ENCODE measurements at regions not wholly inside any gene's neighbourhood (a gene's known extent, or its start where the extent isn't known, plus 50 kb on each side); places are given as distances from the start of the nearest gene placed in this dataset.

- RAD21 ChIA-PET (ENCODE audit: low non-redundant PET in 1 of 2, low total read pairs in 2 of 2, uncharacterized antibody in 2 of 2, unreplicated experiment in 2 of 2), result no interaction called here
These were observed 1136.8 kb upstream of the NUDT12 start for GRCh38 chr5:104699438-104699837.

More at GRCh38 chr5:104699438-104699837, 1136.8 kb upstream of the NUDT12 start:
- Histone ChIP-seq H3K4me2 (ENCODE audit: low read length) (no peak overlapping the region), H3K9me3 (ENCODE audit: control insufficient read depth in 1 of 2, insufficient read depth in 1 of 2, low read depth in 1 of 2, low read length in 2 of 2) (peaks cover 0 to 5% of the 10 kb centered on the region in 2 experiments; a peak in 2 of 4 replicates), H3K27me3 (ENCODE audit: insufficient read depth, low read length) (no peaks in the 10 kb centered on the region), H4K20me1 (ENCODE audit: insufficient read depth) (no peaks in the 10 kb centered on the region), H3K27ac (ENCODE audit: low read depth, low read length) (no peak overlapping the region), H3K4me3 (replicated peaks in 1 of 2; ENCODE audit: low read depth in 1 of 2, low read length in 2 of 2) (no peak overlapping the region), H3K79me2 (ENCODE audit: insufficient read depth, low read length) (no peaks in the 10 kb centered on the region), H3K9me2 (ENCODE audit: insufficient read depth) (no peaks in the 10 kb centered on the region), H3K4me1 (ENCODE audit: control insufficient read depth in 1 of 2, insufficient read depth in 2 of 2, low read length in 2 of 2) (no peaks in the 10 kb centered on the region), H3K36me3 (ENCODE audit: control insufficient read depth in 1 of 2, insufficient read depth in 2 of 2, low read length in 2 of 2) (no peaks in the 10 kb centered on the region), H2AFZ (ENCODE audit: low read depth, low read length, poor library complexity, severe bottlenecking) (no peak overlapping the region), H3K9ac (ENCODE audit: low read length) (no peak overlapping the region)
- DNase-seq (ENCODE audit: low read depth, low spot score) (no peak), ATAC-seq (no peak)
- CTCF ChIA-PET, result no interaction called here
- TF ChIP-seq ZNF274 (IDR thresholded peaks at IDR 0.05; ENCODE audit: low read depth, low read length) (no peak), RAD21 (IDR thresholded peaks at IDR 0.05; ENCODE audit: low read depth) (no peak), EGR1 (IDR thresholded peaks at IDR 0.05; ENCODE audit: low read depth) (no peak), MAX (IDR thresholded peaks at IDR 0.05) (no peak), POLR2AphosphoS5 (IDR thresholded peaks at IDR 0.05; ENCODE audit: low read depth, low read length) (no peak), YY1 (IDR thresholded peaks at IDR 0.05; ENCODE audit: extremely low read depth, insufficient replicate concordance, low read depth, low read length) (no peak), SRF (IDR thresholded peaks at IDR 0.05; ENCODE audit: low read depth) (no peak), CTCF (IDR thresholded peaks at IDR 0.05 in 2 of 3, conservative IDR thresholded peaks at IDR 0.05 in 1 of 3; ENCODE audit: borderline replicate concordance in 1 of 3, insufficient read depth in 1 of 3, low read depth in 2 of 3, low read length in 2 of 3) (no peak), ELF1 (IDR thresholded peaks at IDR 0.05; ENCODE audit: borderline replicate concordance, low read depth) (no peak), ZFX (IDR thresholded peaks at IDR 0.05) (no peak), SP1 (IDR thresholded peaks at IDR 0.05; ENCODE audit: low read depth) (no peak), REST (IDR thresholded peaks at IDR 0.05; ENCODE audit: low read depth) (no peak), CEBPB (IDR thresholded peaks at IDR 0.05; ENCODE audit: low read depth) (no peak), EZH2phosphoT487 (IDR thresholded peaks at IDR 0.05; ENCODE audit: borderline replicate concordance) (no peak), EZH2 (IDR thresholded peaks at IDR 0.05) (no peak), TCF7L2 (IDR thresholded peaks at IDR 0.05; ENCODE audit: borderline replicate concordance, extremely low read depth, insufficient read depth, insufficient read length) (no peak)
- intact Hi-C loops (cut with micrococcal nuclease), result no loop called here
- BruUV-seq (replicated peaks), result no TSS peak
- POLR2A ChIA-PET, result no interaction called here

All from HCT116 (cell line).